WI38 (cell line): ENCODE measurements at regions not wholly inside any gene's neighbourhood (a gene's known extent, or its start where the extent isn't known, plus 50 kb on each side); places are given as distances from the start of the nearest gene placed in this dataset.

Experiments used
- H3K4me3 ChIP-seq: 2 replicates; pipeline ENCODE4 v1.5.1; 2011; ENCODE audit warnings: low read depth, mild to moderate bottlenecking, control low read depth, low read length
- TF ChIP-seq, protein P1 (sequence below): IDR thresholded peaks from 2 replicates; pipeline ENCODE4 v1.5.1; 2012; ENCODE audit warnings: low read depth, mild to moderate bottlenecking, control low read depth, low read length

DNA sequence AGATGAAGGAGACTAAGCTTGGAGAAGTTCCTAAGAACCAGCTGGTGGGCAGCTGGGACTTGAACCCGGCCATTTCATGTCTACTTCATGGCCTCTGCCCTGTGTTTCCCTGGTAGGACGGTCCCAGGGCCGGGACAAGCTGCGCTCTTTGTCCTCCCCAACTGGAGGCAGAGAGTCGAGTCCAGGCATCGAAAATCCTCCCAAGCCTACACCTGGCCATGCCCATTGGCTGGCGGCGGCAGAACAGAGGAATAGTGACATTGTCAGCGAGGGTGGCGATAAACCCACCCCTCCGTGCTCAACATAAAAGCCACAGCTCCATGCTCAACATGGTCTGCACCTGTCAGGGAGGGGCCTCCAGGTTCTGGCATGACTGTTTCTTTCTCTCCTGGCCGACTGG, 77.7 kb downstream of the RBFOX3 start:
- TF ChIP-seq, protein P1, sequence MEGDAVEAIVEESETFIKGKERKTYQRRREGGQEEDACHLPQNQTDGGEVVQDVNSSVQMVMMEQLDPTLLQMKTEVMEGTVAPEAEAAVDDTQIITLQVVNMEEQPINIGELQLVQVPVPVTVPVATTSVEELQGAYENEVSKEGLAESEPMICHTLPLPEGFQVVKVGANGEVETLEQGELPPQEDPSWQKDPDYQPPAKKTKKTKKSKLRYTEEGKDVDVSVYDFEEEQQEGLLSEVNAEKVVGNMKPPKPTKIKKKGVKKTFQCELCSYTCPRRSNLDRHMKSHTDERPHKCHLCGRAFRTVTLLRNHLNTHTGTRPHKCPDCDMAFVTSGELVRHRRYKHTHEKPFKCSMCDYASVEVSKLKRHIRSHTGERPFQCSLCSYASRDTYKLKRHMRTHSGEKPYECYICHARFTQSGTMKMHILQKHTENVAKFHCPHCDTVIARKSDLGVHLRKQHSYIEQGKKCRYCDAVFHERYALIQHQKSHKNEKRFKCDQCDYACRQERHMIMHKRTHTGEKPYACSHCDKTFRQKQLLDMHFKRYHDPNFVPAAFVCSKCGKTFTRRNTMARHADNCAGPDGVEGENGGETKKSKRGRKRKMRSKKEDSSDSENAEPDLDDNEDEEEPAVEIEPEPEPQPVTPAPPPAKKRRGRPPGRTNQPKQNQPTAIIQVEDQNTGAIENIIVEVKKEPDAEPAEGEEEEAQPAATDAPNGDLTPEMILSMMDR: no peak

DNA sequence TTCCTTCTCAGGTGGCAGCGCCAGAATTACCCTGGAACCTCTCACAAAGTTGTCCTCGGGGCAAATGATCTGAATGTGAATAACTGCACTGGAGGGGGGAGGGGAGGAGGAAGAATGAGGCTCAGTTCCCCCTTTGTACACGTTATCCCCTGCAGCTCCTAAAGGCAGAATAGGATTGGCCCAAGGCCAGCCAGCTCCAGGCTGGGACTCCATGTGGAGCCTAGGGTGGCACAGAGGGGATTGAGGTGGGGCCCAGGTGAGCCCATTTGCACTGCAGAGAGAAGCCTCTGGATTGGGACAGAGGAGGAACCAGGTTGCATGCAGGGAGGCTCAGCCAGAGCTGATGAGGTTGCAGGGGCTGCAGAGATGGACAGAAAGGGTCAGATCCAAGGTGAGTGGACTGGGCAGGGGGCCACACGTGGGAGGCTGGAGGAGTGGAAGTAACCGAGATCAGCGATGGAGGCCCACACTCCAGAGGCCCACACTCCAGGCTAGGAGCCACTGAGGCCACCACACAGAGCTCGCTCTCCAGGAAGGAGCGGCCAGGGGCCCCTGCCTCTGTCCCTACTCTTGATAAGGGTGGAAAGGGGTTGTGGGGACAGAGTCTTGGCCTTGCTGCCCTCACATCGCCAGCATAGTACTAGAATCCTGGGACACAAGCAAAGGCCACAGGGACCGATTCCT, 78.6 kb downstream of the RBFOX3 start:
- H3K4me3 ChIP-seq: no peak overlapping the region
- TF ChIP-seq, protein P1: no peak

More for the DNA sequence above, 77.7 kb downstream of the RBFOX3 start:
- H3K4me3 ChIP-seq: no peak overlapping the region

DNA sequence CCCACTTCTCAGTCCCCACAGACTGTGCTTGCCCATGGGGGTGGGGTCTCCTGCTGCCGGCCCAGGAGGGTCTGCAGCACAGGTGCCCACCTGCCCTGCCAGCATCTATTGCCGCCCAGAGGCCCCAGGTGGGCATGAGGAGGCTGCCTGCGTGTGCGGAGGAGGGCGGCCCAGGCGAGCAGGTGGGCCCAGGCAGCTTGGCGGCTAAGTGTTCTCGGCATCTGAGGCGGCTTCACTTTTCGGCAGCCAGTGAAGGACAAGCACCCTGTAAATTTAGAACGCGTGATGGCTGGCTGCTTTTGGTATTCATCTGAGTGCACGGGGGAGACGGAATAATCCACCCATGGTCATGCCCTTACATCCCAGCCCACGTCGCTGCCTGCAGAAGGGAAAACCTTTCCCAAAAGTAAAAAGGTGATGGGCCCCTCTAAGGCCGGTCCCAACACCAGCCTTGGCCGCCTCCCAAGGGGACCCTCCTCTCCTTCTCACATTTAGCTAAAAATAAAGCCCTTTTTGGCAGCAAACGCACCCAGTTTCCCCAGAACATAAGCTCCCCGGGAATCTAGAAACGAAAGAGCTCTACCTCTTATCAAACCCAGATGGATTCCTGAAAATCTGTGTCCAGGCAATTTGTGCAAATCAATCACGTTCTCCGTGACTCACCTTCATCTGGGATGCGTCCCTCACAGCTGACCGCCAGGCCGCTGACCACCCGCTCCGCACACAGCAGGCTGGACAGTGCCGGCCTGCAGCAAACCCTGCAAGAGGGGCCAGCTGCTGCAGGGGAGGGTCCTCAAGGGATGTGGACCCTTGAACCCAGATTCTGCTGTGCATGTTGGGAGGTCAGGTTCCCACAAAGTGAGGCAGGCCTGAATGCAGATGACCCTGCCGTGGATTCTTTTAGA, 79.4 kb downstream of the RBFOX3 start:
- H3K4me3 ChIP-seq: no peak overlapping the region
- TF ChIP-seq, protein P1: no peak

- TF ChIP-seq, protein P1: no peak
- no peak overlapping the region for H3K4me3 ChIP-seq
Observed at GRCh38 chr17:79530361-79531105, 80.3 kb downstream of the RBFOX3 start.

DNA sequence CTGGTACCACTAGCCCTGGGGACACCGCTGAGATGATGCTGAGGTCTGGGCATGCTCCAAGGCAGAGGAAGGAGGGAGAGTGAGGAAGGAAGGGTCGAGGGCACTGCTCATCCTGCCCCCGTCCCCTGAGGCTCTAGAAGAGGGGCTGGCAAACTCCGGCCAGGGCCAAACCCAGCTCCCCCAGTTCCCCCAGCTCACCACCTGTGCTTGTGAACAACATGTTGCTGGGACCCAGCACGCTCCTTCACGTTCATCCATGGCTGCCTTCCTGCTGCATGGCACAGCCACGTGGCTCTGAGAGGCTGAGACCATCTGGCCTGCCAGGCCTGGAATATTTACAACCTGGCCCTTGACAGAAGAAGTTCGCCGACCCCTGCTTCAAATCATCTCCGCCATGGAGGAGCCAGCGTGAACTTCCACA, 81.2 kb downstream of the RBFOX3 start:
- TF ChIP-seq, protein P1: no peak
- H3K4me3 ChIP-seq: no peak overlapping the region

DNA sequence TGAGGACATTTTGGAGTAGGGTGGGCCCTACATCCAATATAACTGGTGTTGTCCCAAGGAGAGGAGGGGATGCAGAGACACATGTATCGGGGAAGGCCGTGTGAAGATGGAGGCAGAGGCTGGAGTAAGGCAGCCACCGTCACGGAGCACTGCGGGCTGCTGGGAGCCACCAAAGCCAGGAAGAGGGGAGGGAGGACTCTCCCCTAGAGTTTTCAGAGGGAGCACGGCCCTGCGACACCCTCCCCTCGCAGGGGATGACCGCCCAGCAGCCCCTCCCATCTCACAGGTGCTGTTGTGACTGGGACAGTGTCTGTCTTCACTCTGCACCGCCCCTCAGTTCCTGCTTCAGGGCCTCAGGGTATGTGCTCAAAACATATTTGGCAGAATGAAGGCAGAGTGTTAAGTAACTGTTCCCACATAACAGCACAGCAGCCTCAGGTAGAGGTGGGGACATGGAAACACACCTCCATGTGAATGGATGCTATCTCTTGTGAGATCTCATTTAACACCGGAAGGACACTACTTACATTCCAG, 82.2 kb downstream of the RBFOX3 start:
- H3K4me3 ChIP-seq: no peak overlapping the region
- TF ChIP-seq, protein P1: no peak
